Spleen (tissue), 11 donors: ENCODE measurements at regions not wholly inside any gene's neighbourhood (a gene's known extent, or its start where the extent isn't known, plus 50 kb on each side); places are given as distances from the start of the nearest gene placed in this dataset.

Experiments
- DNase-seq: peaks from one replicate; pipeline ENCODE4 v3.0.0-alpha.2; 2020
- H3K27ac ChIP-seq, 8 donors: fragments of 200-600 bp; sonication (generic) in 7 of 8; 1 replicate in 4 of 8; 2 replicates in 4 of 8; pipeline versions ENCODE4 v1.5.0 to v1.8.0; 2016 to 2021; ENCODE audit warnings: inconsistent platforms in 4 of 8, mild to moderate bottlenecking in 4 of 8, moderate library complexity in 1 of 8
- H3K27me3 ChIP-seq, 7 donors: fragments of 200-600 bp; sonication (generic) in 6 of 7; replicated peaks in 1 of 7; 1 replicate in 4 of 7; 2 replicates in 3 of 7; pipeline versions ENCODE4 v1.5.0 to v1.8.0; 2016 to 2021; ENCODE audit warnings: inconsistent platforms in 3 of 7, mild to moderate bottlenecking in 1 of 7
- H3K36me3 ChIP-seq, 6 donors: fragments of 200-600 bp; sonication (generic) in 5 of 6; 1 replicate in 4 of 6; 2 replicates in 2 of 6; pipeline versions ENCODE4 v1.5.0 to v1.8.0; 2016 to 2021; ENCODE audit warnings: inconsistent platforms in 2 of 6
- H3K4me1 ChIP-seq, 6 donors: fragments of 200-600 bp; sonication (generic) in 5 of 6; 1 replicate in 3 of 6; 2 replicates in 3 of 6; pipeline versions ENCODE4 v1.5.0 to v1.8.0; 2016 to 2021; ENCODE audit warnings: inconsistent platforms in 3 of 6
- H3K4me3 ChIP-seq, 8 donors: fragments of 200-600 bp; sonication (generic) in 7 of 8; 1 replicate in 4 of 8; 2 replicates in 4 of 8; pipeline versions ENCODE4 v1.5.0 to v1.8.0; 2016 to 2021; ENCODE audit warnings: inconsistent platforms in 4 of 8, mild to moderate bottlenecking in 4 of 8, moderate library complexity in 2 of 8
- H3K9me3 ChIP-seq, 8 donors: fragments of 200-600 bp; sonication (generic) in 7 of 8; 1 replicate in 4 of 8; 2 replicates in 4 of 8; pipeline versions ENCODE4 v1.5.0 to v1.8.0; 2016 to 2021; ENCODE audit warnings: inconsistent platforms in 4 of 8
- CTCF ChIP-seq, 11 experiments: fragments of 200-600 bp in 7 of 11; fragments of 450-650 bp in 4 of 11; sonication (generic) in 4 of 11; IDR thresholded peaks in 8 of 11; conservative IDR thresholded peaks in 3 of 11; 1 replicate in 7 of 11; 2 replicates in 4 of 11; pipeline versions ENCODE4 v1.4.0 to v1.8.0; 2016 to 2021; ENCODE audit warnings: antibody characterized with exemption in 11 of 11, inconsistent platforms in 4 of 11, mild to moderate bottlenecking in 1 of 11
- POLR2A ChIP-seq, 3 donors: fragments of 450-650 bp; IDR thresholded peaks; one replicate each; pipeline ENCODE4 v1.5.1; 2017; ENCODE audit warnings: antibody characterized with exemption in 3 of 3, mild to moderate bottlenecking in 1 of 3
- POLR2AphosphoS5 ChIP-seq, 3 donors: sonication (generic); formaldehyde crosslinking; IDR thresholded peaks; one replicate each; pipeline ENCODE4 v1.5.1; 2017; ENCODE audit warnings: antibody characterized with exemption in 3 of 3
- WGBS, 5 donors: extraction: QIAGEN DNeasy Blood & Tissue Kit in 3 of 5; methylation state at CpG; one replicate each; pipeline versions ENCODE4 v1.1.5 to v1.1.7; 2013 to 2018; 5-methylcytosine and 5-hydroxymethylcytosine counted together
- intact Hi-C: fragments of 100-400 bp; cut with DNase I; formaldehyde crosslinking; loops from one replicate; pipeline ENCODE4 v1.15.0; 2023; ENCODE audit warnings: low total_unique reads
- donor health status: healthy with polysubstance abuse.
- donor health status: DM: no; HTN: no; CAD: no; lungs with moderate emphysema.
- donor health status: DM: no; HTN: no; CAD: no.
- donor health status: Bipolar disorder and iron deficiency.
- donor health status: healthy.
- donor health status: DM: no; HTN: no; CAD: no.
- donor health status: DM: yes; HTN: yes; CAD: no.

GRCh38 chr6:145137425-145137824, 597.9 kb downstream of the EPM2A start:
- Histone ChIP-seq H3K4me1 (no peaks in the 10 kb centered on the region), H3K9me3 (no peaks in the 10 kb centered on the region), H3K4me3 (no peak overlapping the region), H3K27me3 (no peaks in the 10 kb centered on the region), H3K27ac (no peak overlapping the region), H3K36me3 (no peaks in the 10 kb centered on the region)
- no peak for TF ChIP-seq CTCF (IDR thresholded peaks at IDR 0.05 in 8 of 11, conservative IDR thresholded peaks at IDR 0.05 in 3 of 11)
- TF ChIP-seq POLR2A (IDR thresholded peaks at IDR 0.05), result no peak
- TF ChIP-seq POLR2AphosphoS5 (IDR thresholded peaks at IDR 0.05), result no peak
- DNase-seq, result no peak
- WGBS, 5 donors, result 42 to 65% (median 61%) methylated on average over 1 of the region's 1 CpG
- intact Hi-C loops, result no loop called here

GRCh38 chr6:145138469-145139139, 596.7 kb downstream of the EPM2A start:
- Histone ChIP-seq H3K27ac (no peak overlapping the region), H3K9me3 (no peaks in the 10 kb centered on the region), H3K4me3 (no peak overlapping the region), H3K36me3 (no peaks in the 10 kb centered on the region), H3K4me1 (no peaks in the 10 kb centered on the region), H3K27me3 (no peaks in the 10 kb centered on the region)
- DNase-seq, result no peak
- intact Hi-C loops, result no loop called here
- TF ChIP-seq POLR2AphosphoS5 (IDR thresholded peaks at IDR 0.05) (no peak), POLR2A (IDR thresholded peaks at IDR 0.05) (no peak), CTCF (IDR thresholded peaks at IDR 0.05 in 8 of 11, conservative IDR thresholded peaks at IDR 0.05 in 3 of 11) (no peak)

DNA sequence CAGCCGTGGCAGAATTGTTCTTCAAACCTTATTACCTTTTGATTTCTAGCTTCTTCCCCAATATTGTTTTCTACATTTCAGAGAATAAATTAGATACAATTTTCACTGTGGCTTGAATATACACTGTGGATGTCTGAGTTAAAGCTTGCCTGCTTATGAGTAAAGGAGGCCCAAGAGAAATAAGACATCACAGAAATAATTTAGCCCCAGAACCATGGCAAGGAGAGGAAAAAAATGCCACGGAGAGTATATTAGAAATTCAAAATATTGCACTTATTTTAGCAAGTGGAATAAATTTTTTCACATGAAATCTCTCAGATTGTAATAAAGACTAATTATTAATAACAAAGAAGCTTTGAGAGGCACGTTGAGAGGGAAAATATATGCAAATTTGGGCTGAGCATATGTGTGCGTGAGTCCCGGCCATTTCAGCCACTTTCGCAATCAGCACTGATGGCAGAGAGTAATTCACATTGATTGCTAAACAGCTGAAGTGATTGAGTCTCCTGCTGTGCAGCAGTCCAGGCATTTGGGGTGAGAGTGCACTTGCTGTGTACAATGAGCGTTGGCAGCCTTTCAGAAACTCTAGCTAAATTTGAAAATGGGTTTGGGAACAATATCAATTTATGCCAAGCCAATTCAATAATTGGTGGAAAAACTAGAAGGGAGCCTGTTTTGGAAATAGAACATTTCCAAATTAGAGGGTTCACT, 596.0 kb downstream of the EPM2A start:
- H3K4me1 ChIP-seq, result no peaks in the 10 kb centered on the region
- H3K27ac ChIP-seq, result no peak overlapping the region
- no peaks in the 10 kb centered on the region for H3K9me3 ChIP-seq
- no peaks in the 10 kb centered on the region for H3K27me3 ChIP-seq
- H3K36me3 ChIP-seq, result no peaks in the 10 kb centered on the region
- intact Hi-C loops, result no loop called here
- no peak for TF ChIP-seq CTCF (IDR thresholded peaks at IDR 0.05 in 8 of 11, conservative IDR thresholded peaks at IDR 0.05 in 3 of 11)
- WGBS, 5 donors, result 70 to 80% (median 73%) methylated on average over 7 of the region's 7 CpGs
- H3K4me3 ChIP-seq, result no peak overlapping the region
- DNase-seq, result no peak

GRCh38 chr6:145139895-145140294, 595.4 kb downstream of the EPM2A start:
- Histone ChIP-seq H3K27ac (no peak overlapping the region), H3K4me1 (no peaks in the 10 kb centered on the region), H3K36me3 (no peaks in the 10 kb centered on the region), H3K4me3 (no peak overlapping the region), H3K9me3 (no peaks in the 10 kb centered on the region), H3K27me3 (no peaks in the 10 kb centered on the region)
- intact Hi-C loops, result no loop called here
- no peak for DNase-seq
- TF ChIP-seq POLR2A (IDR thresholded peaks at IDR 0.05), result no peak
